Neural cell (in vitro differentiated cells): ENCODE measurements at regions not wholly inside any gene's neighbourhood (a gene's known extent, or its start where the extent isn't known, plus 50 kb on each side); places are given as distances from the start of the nearest gene placed in this dataset.

Source experiments
- H2AFZ ChIP-seq: fragments of 200-600, 300-800 bp; sonication (generic), shearing (Covaris generic); 2 replicates; pipeline ENCODE4 v1.6.0; 2014; ENCODE audit warnings: low read depth, mild to moderate bottlenecking, antibody characterized with exemption, low read length, moderate library complexity
- H3F3A ChIP-seq: fragments of 200-600 bp; shearing (Covaris generic); 2 replicates; pipeline ENCODE4 v1.6.1; 2016; ENCODE audit warnings: mild to moderate bottlenecking, moderate library complexity, mixed read lengths, antibody characterized with exemption, low read length; ENCODE audit not compliant: insufficient read depth, poor library complexity, severe bottlenecking
- H3K27ac ChIP-seq: fragments of 200-600, 300-800 bp; sonication (generic), shearing (Covaris generic); 2 replicates; pipeline ENCODE4 v1.5.1; 2014; ENCODE audit warnings: mild to moderate bottlenecking, low read length, moderate library complexity
- H3K27me3 ChIP-seq: fragments of 300-800, 200-600 bp; sonication (generic), shearing (Covaris generic); 2 replicates; pipeline ENCODE4 v1.6.0; 2014; ENCODE audit warnings: mild to moderate bottlenecking, low read depth, low read length, moderate library complexity; ENCODE audit not compliant: insufficient read depth
- H3K36me3 ChIP-seq: fragments of 300-800, 200-600 bp; sonication (generic), shearing (Covaris generic); 2 replicates; pipeline ENCODE4 v1.5.1; 2014; ENCODE audit warnings: mild to moderate bottlenecking, antibody characterized with exemption, low read length, moderate library complexity; ENCODE audit not compliant: insufficient read depth
- H3K4me2 ChIP-seq: fragments of 300-800, 200-600 bp; sonication (generic), shearing (Covaris generic); 2 replicates; pipeline ENCODE4 v1.6.0; 2014; ENCODE audit warnings: mild to moderate bottlenecking, low read length
- H3K4me3 ChIP-seq: fragments of 300-800, 200-600 bp; sonication (generic), shearing (Covaris generic); 2 replicates; pipeline ENCODE4 v1.5.1; 2014; ENCODE audit warnings: mild to moderate bottlenecking, low read length, moderate library complexity
- H3K79me2 ChIP-seq: fragments of 200-600 bp; shearing (Covaris generic); replicated peaks from 2 replicates; pipeline ENCODE4 v1.6.0; 2014; ENCODE audit warnings: mild to moderate bottlenecking, low read length, moderate library complexity; ENCODE audit not compliant: insufficient read depth
- H3K9ac ChIP-seq: fragments of 300-800, 200-600 bp; sonication (generic), shearing (Covaris generic); 2 replicates; pipeline ENCODE4 v1.6.1; 2016; ENCODE audit warnings: mild to moderate bottlenecking, low read length, mixed read lengths
- H3K9me2 ChIP-seq: fragments of 200-600 bp; shearing (Covaris generic); 2 replicates; pipeline ENCODE4 v1.6.1; 2016; ENCODE audit warnings: mild to moderate bottlenecking, low read length, mixed read lengths; ENCODE audit not compliant: insufficient read depth
- H3K9me3 ChIP-seq: fragments of 200-600, 300-800 bp; sonication (generic), shearing (Covaris generic); 2 replicates; pipeline ENCODE4 v1.6.1; 2016; ENCODE audit warnings: mild to moderate bottlenecking, mixed run types, low read length, moderate library complexity, mixed read lengths
- H4K20me1 ChIP-seq: fragments of 200-600 bp; shearing (Covaris generic); 2 replicates; pipeline ENCODE4 v1.6.1; 2016; ENCODE audit warnings: mild to moderate bottlenecking, mixed run types; ENCODE audit not compliant: insufficient read depth
- CTCF ChIP-seq: fragments of 450-650 bp; IDR thresholded peaks from 2 replicates; pipeline ENCODE4 v1.5.1; 2014; ENCODE audit warnings: antibody characterized with exemption, mild to moderate bottlenecking, moderate library complexity; ENCODE audit not compliant: poor library complexity, severe bottlenecking
- EP300 ChIP-seq: fragments of 450-650 bp; conservative IDR thresholded peaks from 2 replicates; pipeline ENCODE4 v1.6.1; 2014; ENCODE audit warnings: antibody characterized with exemption, mild to moderate bottlenecking, moderate library complexity; ENCODE audit not compliant: poor library complexity, severe bottlenecking
- EZH2 ChIP-seq: fragments of 200-600, 300-800 bp; shearing (Covaris generic), sonication (generic); IDR thresholded peaks from 2 replicates; pipeline ENCODE4 v1.6.1; 2014; ENCODE audit warnings: antibody characterized with exemption, low read length, borderline replicate concordance, mild to moderate bottlenecking; ENCODE audit not compliant: insufficient read depth, poor library complexity, severe bottlenecking
- MXI1 ChIP-seq: fragments of 450-650 bp; conservative IDR thresholded peaks from 2 replicates; pipeline ENCODE4 v1.6.1; 2014; ENCODE audit warnings: antibody characterized with exemption, mild to moderate bottlenecking; ENCODE audit not compliant: poor library complexity, severe bottlenecking
- POLR2AphosphoS5 ChIP-seq: IDR thresholded peaks from 2 replicates; pipeline ENCODE4 v1.6.1; 2012
- RAD21 ChIP-seq: fragments of 450-650 bp; conservative IDR thresholded peaks from 2 replicates; pipeline ENCODE4 v1.6.1; 2014; ENCODE audit warnings: antibody characterized with exemption, mild to moderate bottlenecking, moderate library complexity
- REST ChIP-seq: IDR thresholded peaks from 2 replicates; pipeline ENCODE4 v1.6.1; 2012; ENCODE audit warnings: borderline replicate concordance
- SMC3 ChIP-seq: fragments of 450-650 bp; conservative IDR thresholded peaks from 2 replicates; pipeline ENCODE4 v1.6.1; 2014; ENCODE audit warnings: antibody characterized with exemption, mild to moderate bottlenecking, moderate library complexity; ENCODE audit not compliant: poor library complexity
- TAF1 ChIP-seq: IDR thresholded peaks from 2 replicates; pipeline ENCODE4 v1.6.1; 2012; ENCODE audit warnings: low read depth

- TF ChIP-seq TAF1 (no peak), RAD21 (no peak), EP300 (no peak), EZH2 (no peak), CTCF (no peak), REST (no peak), SMC3 (no peak), POLR2AphosphoS5 (no peak), MXI1 (no peak)
- H3K79me2 ChIP-seq, result no peaks in the 10 kb centered on the region
- H3K27me3 ChIP-seq, result no peaks in the 10 kb centered on the region
- H3K9me2 ChIP-seq, result no peaks in the 10 kb centered on the region
- no peak overlapping the region for H2AFZ ChIP-seq
- no peak overlapping the region for H3K27ac ChIP-seq
- no peak overlapping the region for H3K4me3 ChIP-seq
- no peaks in the 10 kb centered on the region for H3K36me3 ChIP-seq
- no peaks in the 10 kb centered on the region for H3F3A ChIP-seq
- no peaks in the 10 kb centered on the region for H4K20me1 ChIP-seq
- no peak overlapping the region for H3K9ac ChIP-seq
- H3K9me3 ChIP-seq, result no peaks in the 10 kb centered on the region
- no peak overlapping the region for H3K4me2 ChIP-seq
Observed at GRCh38 chr2:216950547-216950946, 90.7 kb upstream of the TNP1 start.

- no peak overlapping the region for H3K4me2 ChIP-seq
- TF ChIP-seq POLR2AphosphoS5 (no peak), REST (no peak), RAD21 (no peak), SMC3 (no peak), TAF1 (no peak), MXI1 (no peak)
- H3F3A ChIP-seq, result no peaks in the 10 kb centered on the region
- H2AFZ ChIP-seq, result no peak overlapping the region
- H3K9me3 ChIP-seq, result no peaks in the 10 kb centered on the region
- no peak overlapping the region for H3K9ac ChIP-seq
- H3K36me3 ChIP-seq, result no peaks in the 10 kb centered on the region
- no peaks in the 10 kb centered on the region for H4K20me1 ChIP-seq
- no peaks in the 10 kb centered on the region for H3K9me2 ChIP-seq
- H3K27me3 ChIP-seq, result no peaks in the 10 kb centered on the region
- no peak overlapping the region for H3K27ac ChIP-seq
- no peaks in the 10 kb centered on the region for H3K79me2 ChIP-seq
- no peak overlapping the region for H3K4me3 ChIP-seq
Observed at GRCh38 chr2:216949700-216950413, 90.0 kb upstream of the TNP1 start.
